CD4-positive, alpha-beta memory T cell (primary cell): ENCODE measurements at regions not wholly inside any gene's neighbourhood (a gene's known extent, or its start where the extent isn't known, plus 50 kb on each side); places are given as distances from the start of the nearest gene placed in this dataset.

ENCODE experiments used
- CTCF ChIA-PET: fragments of 350-600 bp; sonication (Branson Sonifier 250); formaldehyde crosslinking; loops from one replicate; lab custom pipeline; 2021; ENCODE audit warnings: inconsistent platforms; ENCODE audit not compliant: partially characterized antibody; lab: Charles Lee
- POLR2A ChIA-PET: fragments of 350-600 bp; sonication (Branson Sonifier 250); formaldehyde crosslinking; loops from one replicate; lab custom pipeline; 2021; ENCODE audit not compliant: partially characterized antibody; lab: Charles Lee
- DNase-seq, 5 donors: peaks; one replicate each; pipeline versions ENCODE4 v3.0.0 to v3.0.0-alpha.2; 2020 to 2022; ENCODE audit warnings: mixed read lengths in 1 of 5
- H3K27ac ChIP-seq: one replicate; pipeline ENCODE4 v1.7.0; 2013; ENCODE audit warnings: low read depth, low read length
- H3K27me3 ChIP-seq: 2 replicates; pipeline ENCODE4 v1.7.0; 2013; ENCODE audit warnings: mild to moderate bottlenecking, low read length, moderate library complexity; ENCODE audit not compliant: insufficient read depth
- H3K36me3 ChIP-seq: 2 replicates; pipeline ENCODE4 v1.7.0; 2013; ENCODE audit warnings: mild to moderate bottlenecking, low read length, moderate library complexity; ENCODE audit not compliant: insufficient read depth
- H3K4me1 ChIP-seq: 2 replicates; pipeline ENCODE4 v1.7.0; 2013; ENCODE audit warnings: mild to moderate bottlenecking, low read length, moderate library complexity; ENCODE audit not compliant: insufficient read depth
- H3K4me3 ChIP-seq, 2 donors: one replicate each; pipeline ENCODE4 v1.7.0; 2013; ENCODE audit warnings: low read length in 2 of 2, mild to moderate bottlenecking in 1 of 2
- H3K9me3 ChIP-seq, 2 donors: one replicate each; pipeline ENCODE4 v1.7.0; 2013; ENCODE audit warnings: low read length in 2 of 2, control low read depth in 1 of 2; ENCODE audit not compliant: control insufficient read depth in 1 of 2
- H3K27ac Mint-ChIP-seq, 7 donors: one replicate each; pipeline ENCODE4 v1.8.0; 2020 to 2021; ENCODE audit warnings: mixed read lengths in 7 of 7, mild to moderate bottlenecking in 6 of 7, inconsistent platforms in 3 of 7, moderate library complexity in 3 of 7
- H3K27me3 Mint-ChIP-seq, 2 donors: one replicate each; pipeline ENCODE4 v1.8.0; 2020 to 2021; ENCODE audit warnings: mixed read lengths in 2 of 2
- H3K36me3 Mint-ChIP-seq, 2 donors: one replicate each; pipeline ENCODE4 v1.8.0; 2020 to 2021; ENCODE audit warnings: mixed read lengths in 2 of 2, inconsistent platforms in 1 of 2, mild to moderate bottlenecking in 1 of 2
- H3K4me1 Mint-ChIP-seq, 4 donors: one replicate each; pipeline ENCODE4 v1.8.0; 2020 to 2021; ENCODE audit warnings: mixed read lengths in 4 of 4, mild to moderate bottlenecking in 1 of 4
- H3K4me3 Mint-ChIP-seq, 8 donors: one replicate each; pipeline ENCODE4 v1.8.0; 2020 to 2021; ENCODE audit warnings: mixed read lengths in 8 of 8, mild to moderate bottlenecking in 7 of 8, moderate library complexity in 6 of 8, inconsistent platforms in 3 of 8
- H3K9me3 Mint-ChIP-seq, 8 donors: one replicate each; pipeline ENCODE4 v1.8.0; 2020 to 2021; ENCODE audit warnings: mixed read lengths in 8 of 8, mild to moderate bottlenecking in 5 of 8, inconsistent platforms in 3 of 8, moderate library complexity in 1 of 8
- intact Hi-C: fragments of 100-400 bp; cut with micrococcal nuclease; formaldehyde crosslinking; loops from one replicate; pipeline ENCODE4 v1.15.1; 2023

DNA sequence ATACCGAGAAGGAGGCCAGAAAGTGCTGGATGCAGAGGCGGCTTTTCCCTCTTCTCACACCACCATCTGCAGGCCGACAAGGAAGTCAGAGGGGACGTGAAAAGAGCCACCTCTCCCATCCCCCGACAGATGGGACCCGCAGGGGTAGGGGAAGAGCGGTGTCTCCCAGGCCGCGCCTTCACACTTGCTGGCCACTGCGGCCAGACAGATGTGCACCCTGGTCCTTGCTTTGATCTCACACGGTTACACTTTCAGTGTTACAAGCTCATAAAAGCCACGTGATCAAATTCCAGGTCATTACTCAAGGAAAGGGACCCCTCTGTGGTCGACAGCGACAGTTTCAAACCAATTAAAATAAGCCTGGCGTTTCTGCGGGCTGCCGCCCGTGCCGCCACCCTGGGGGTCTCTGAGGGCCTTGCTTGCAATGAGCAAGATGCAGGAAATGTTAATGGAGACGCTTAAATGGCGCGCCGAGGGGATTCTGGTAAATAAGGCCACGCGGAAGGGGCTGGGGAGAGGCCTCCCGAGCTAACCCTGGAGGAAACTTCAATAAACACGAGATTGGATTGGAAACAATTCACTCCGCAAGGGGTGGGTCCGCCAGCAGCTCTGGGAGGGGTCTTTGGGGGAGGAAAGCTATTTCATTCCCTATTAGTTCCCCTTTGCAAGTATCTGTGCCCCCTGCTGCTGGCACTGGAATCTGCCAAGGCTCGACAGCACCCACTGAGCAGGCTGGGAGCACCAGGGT lies 240.9 kb downstream of the ENGASE start:
- no peak overlapping the region for H3K4me3 Mint-ChIP-seq
- H3K27me3 Mint-ChIP-seq, result peaks cover 26 to 37% of the 10 kb centered on the region in 2 donors
- no peaks in the 10 kb centered on the region for H3K9me3 Mint-ChIP-seq
- H3K27me3 ChIP-seq, result no peaks in the 10 kb centered on the region
- H3K36me3 Mint-ChIP-seq, result no peaks in the 10 kb centered on the region
- ChIA-PET CTCF (no interaction called here), POLR2A (no interaction called here)
- H3K36me3 ChIP-seq, result no peaks in the 10 kb centered on the region
- DNase-seq, result no peak
- H3K4me3 ChIP-seq, result no peak overlapping the region
- H3K27ac Mint-ChIP-seq, result no peak overlapping the region
- intact Hi-C loops, result no loop called here
- no peaks in the 10 kb centered on the region for H3K9me3 ChIP-seq
- H3K4me1 Mint-ChIP-seq, result no peaks in the 10 kb centered on the region
- no peak overlapping the region for H3K27ac ChIP-seq
- no peaks in the 10 kb centered on the region for H3K4me1 ChIP-seq

GRCh38 chr17:79314617-79315357 lies 240.2 kb downstream of the ENGASE start:
- DNase-seq, result no peak
- Histone ChIP-seq H3K27ac (no peak overlapping the region), H3K4me3 (no peak overlapping the region), H3K4me1 (no peaks in the 10 kb centered on the region), H3K36me3 (no peaks in the 10 kb centered on the region), H3K9me3 (no peaks in the 10 kb centered on the region), H3K27me3 (no peaks in the 10 kb centered on the region)
- no peaks in the 10 kb centered on the region for H3K9me3 Mint-ChIP-seq
- no peak overlapping the region for H3K4me3 Mint-ChIP-seq
- intact Hi-C loops, result no loop called here
- ChIA-PET POLR2A (no interaction called here), CTCF (no interaction called here)
- H3K36me3 Mint-ChIP-seq, result no peaks in the 10 kb centered on the region
- H3K27ac Mint-ChIP-seq, result no peak overlapping the region
- peaks cover 29 to 33% of the 10 kb centered on the region in 2 donors for H3K27me3 Mint-ChIP-seq
- no peaks in the 10 kb centered on the region for H3K4me1 Mint-ChIP-seq

DNA sequence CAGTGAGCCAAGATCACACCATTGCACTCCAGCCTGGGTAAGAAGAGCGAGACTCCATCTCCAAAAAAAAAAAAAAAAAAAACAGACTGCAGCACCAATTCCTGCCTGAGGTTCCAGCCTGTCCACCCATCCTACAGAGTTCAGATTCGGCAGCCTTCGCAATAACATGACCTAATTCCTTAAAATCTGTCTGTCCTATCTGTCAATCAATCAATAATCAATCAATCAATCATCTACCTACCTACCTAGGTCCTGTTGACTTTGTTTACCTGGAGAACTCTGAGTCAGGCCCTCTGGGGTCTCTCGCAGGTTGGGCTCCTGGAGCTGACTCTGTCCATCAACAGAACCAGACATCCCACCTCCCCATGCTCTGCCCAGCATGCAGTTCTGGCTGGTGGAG lies 236.7 kb downstream of the ENGASE start:
- Histone ChIP-seq H3K9me3 (no peaks in the 10 kb centered on the region), H3K4me3 (no peak overlapping the region), H3K36me3 (no peaks in the 10 kb centered on the region), H3K27me3 (no peaks in the 10 kb centered on the region), H3K27ac (no peak overlapping the region), H3K4me1 (no peaks in the 10 kb centered on the region)
- DNase-seq, result no peak
- ChIA-PET POLR2A (no interaction called here), CTCF (no interaction called here)
- H3K27ac Mint-ChIP-seq, result no peak overlapping the region
- no peaks in the 10 kb centered on the region for H3K9me3 Mint-ChIP-seq
- peaks cover 29 to 33% of the 10 kb centered on the region in 2 donors for H3K27me3 Mint-ChIP-seq
- H3K4me1 Mint-ChIP-seq, result no peaks in the 10 kb centered on the region
- intact Hi-C loops, result no loop called here
- H3K4me3 Mint-ChIP-seq, result no peak overlapping the region
- H3K36me3 Mint-ChIP-seq, result no peaks in the 10 kb centered on the region

DNA sequence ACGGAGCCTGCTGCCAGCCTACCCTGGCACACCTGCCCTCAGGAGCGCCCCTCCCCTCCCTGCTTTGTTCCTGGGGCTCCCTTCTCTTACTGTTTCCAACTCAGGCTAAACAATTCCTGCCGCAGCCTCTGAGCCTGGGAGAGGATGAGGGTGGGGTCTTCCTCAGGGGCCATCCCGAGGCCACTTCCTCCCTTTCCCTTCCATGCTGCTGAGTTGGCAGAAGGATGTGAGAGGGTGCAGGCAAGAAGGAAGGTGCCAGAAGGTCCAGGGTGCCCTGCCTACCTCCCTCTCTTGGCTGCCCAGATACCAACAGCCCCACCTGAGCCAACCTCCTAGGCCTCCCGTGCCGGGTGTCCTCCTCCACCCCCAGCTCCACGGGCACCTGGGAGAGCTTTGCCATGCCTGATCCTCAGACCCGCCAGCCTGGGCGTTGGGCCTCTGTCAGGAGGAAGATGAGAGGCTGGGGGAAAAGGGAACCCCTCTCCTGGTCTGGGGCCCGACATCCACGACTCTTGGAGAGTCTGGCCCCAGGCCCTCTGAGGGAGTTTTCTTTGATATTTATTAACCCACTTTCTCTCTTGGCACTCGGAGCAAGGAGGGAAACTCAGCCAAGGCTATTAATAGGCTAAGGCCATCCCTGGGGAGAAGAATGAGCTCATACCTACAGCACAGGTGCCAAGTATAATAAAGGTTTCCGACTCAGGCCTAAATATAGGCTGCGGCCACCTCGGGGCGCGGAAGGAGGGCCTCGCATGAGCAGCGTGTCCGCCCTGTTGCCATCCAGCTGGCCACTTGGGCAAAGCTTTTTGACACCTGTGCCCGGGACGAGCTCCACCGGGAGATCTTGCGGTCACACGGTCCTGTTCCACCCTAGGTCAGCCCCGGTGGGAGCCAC lies 232.0 kb downstream of the ENGASE start:
- DNase-seq, result no peak
- Mint-ChIP-seq H3K4me1 (no peaks in the 10 kb centered on the region), H3K4me3 (no peak overlapping the region), H3K27me3 (peaks cover 20 to 27% of the 10 kb centered on the region in 2 donors), H3K9me3 (no peaks in the 10 kb centered on the region), H3K36me3 (no peaks in the 10 kb centered on the region), H3K27ac (no peak overlapping the region)
- Histone ChIP-seq H3K36me3 (no peaks in the 10 kb centered on the region), H3K9me3 (no peaks in the 10 kb centered on the region), H3K4me1 (no peaks in the 10 kb centered on the region), H3K4me3 (no peak overlapping the region), H3K27me3 (no peaks in the 10 kb centered on the region), H3K27ac (no peak overlapping the region)
- POLR2A ChIA-PET, result no interaction called here
- CTCF ChIA-PET, result no interaction called here
- intact Hi-C loops, result no loop called here

GRCh38 chr17:79305768-79306423 lies 231.3 kb downstream of the ENGASE start:
- Histone ChIP-seq H3K9me3 (no peaks in the 10 kb centered on the region), H3K27me3 (no peaks in the 10 kb centered on the region), H3K27ac (no peak overlapping the region), H3K4me1 (no peaks in the 10 kb centered on the region), H3K4me3 (no peak overlapping the region), H3K36me3 (no peaks in the 10 kb centered on the region)
- intact Hi-C loops, result no loop called here
- H3K27ac Mint-ChIP-seq, result no peak overlapping the region
- no peaks in the 10 kb centered on the region for H3K36me3 Mint-ChIP-seq
- no peaks in the 10 kb centered on the region for H3K4me1 Mint-ChIP-seq
- DNase-seq, result no peak
- CTCF ChIA-PET, result no interaction called here
- H3K4me3 Mint-ChIP-seq, result no peak overlapping the region
- POLR2A ChIA-PET, result no interaction called here
- no peaks in the 10 kb centered on the region for H3K9me3 Mint-ChIP-seq
- H3K27me3 Mint-ChIP-seq, result peaks cover 16 to 24% of the 10 kb centered on the region in 2 donors

GRCh38 chr17:79305376-79305767 lies 230.7 kb downstream of the ENGASE start:
- no peaks in the 10 kb centered on the region for H3K27me3 ChIP-seq
- H3K27ac Mint-ChIP-seq, result no peak overlapping the region
- ChIA-PET POLR2A (no interaction called here), CTCF (no interaction called here)
- H3K36me3 ChIP-seq, result no peaks in the 10 kb centered on the region
- intact Hi-C loops, result no loop called here
- no peaks in the 10 kb centered on the region for H3K9me3 ChIP-seq
- H3K4me3 Mint-ChIP-seq, result no peak overlapping the region
- H3K27ac ChIP-seq, result no peak overlapping the region
- DNase-seq, result no peak
- no peaks in the 10 kb centered on the region for H3K4me1 ChIP-seq
- no peaks in the 10 kb centered on the region for H3K4me1 Mint-ChIP-seq
- no peak overlapping the region for H3K4me3 ChIP-seq
- no peaks in the 10 kb centered on the region for H3K36me3 Mint-ChIP-seq
- peaks cover 11 to 26% of the 10 kb centered on the region in 2 donors for H3K27me3 Mint-ChIP-seq
- no peaks in the 10 kb centered on the region for H3K9me3 Mint-ChIP-seq

DNA sequence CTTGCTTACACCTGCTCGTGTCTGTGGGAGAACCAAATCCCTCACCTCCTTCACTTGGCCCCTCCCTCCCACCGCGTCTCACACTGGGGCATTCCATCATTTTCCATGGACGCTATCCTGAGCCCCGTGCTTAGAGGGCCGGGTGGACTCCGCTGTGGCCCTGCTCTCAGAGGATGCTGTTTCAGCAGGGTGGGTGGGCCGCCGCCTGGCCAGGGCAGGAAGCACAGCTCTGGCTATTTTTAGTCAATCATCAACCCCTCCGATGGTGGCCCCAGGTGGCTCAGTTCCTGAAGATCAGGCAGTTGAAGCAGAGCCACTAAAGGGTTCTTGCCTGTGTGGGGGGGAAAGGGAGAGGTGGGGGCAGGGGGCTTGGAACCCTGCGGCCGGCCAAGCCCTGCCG lies 230.3 kb downstream of the ENGASE start:
- Histone ChIP-seq H3K4me3 (no peak overlapping the region), H3K36me3 (no peaks in the 10 kb centered on the region), H3K27me3 (no peaks in the 10 kb centered on the region), H3K27ac (no peak overlapping the region), H3K9me3 (no peaks in the 10 kb centered on the region), H3K4me1 (no peaks in the 10 kb centered on the region)
- no peak overlapping the region for H3K27ac Mint-ChIP-seq
- peaks cover 8 to 26% of the 10 kb centered on the region in 2 donors for H3K27me3 Mint-ChIP-seq
- intact Hi-C loops, result no loop called here
- ChIA-PET CTCF (no interaction called here), POLR2A (no interaction called here)
- no peaks in the 10 kb centered on the region for H3K36me3 Mint-ChIP-seq
- H3K4me3 Mint-ChIP-seq, result no peak overlapping the region
- no peak for DNase-seq
- H3K4me1 Mint-ChIP-seq, result no peaks in the 10 kb centered on the region
- no peaks in the 10 kb centered on the region for H3K9me3 Mint-ChIP-seq
